GM13976 (cell line): ENCODE measurements at regions not wholly inside any gene's neighbourhood (a gene's known extent, or its start where the extent isn't known, plus 50 kb on each side); places are given as distances from the start of the nearest gene placed in this dataset.

Experiments used
- DNase-seq: peaks from one replicate; pipeline ENCODE4 v3.0.0; 2012; ENCODE audit warnings: low spot score
- CTCF ChIP-seq: IDR thresholded peaks from 2 replicates; pipeline ENCODE4 v1.5.1; 2012; ENCODE audit warnings: borderline replicate concordance, mild to moderate bottlenecking; ENCODE audit not compliant: insufficient read depth; ENCODE audit errors: extremely low read depth, missing control alignments, control extremely low read depth
- in situ Hi-C: fragments of 300-500 bp; cut with MboI; formaldehyde crosslinking; loops from one replicate; pipeline ENCODE4 v1.12.0; 2022; ENCODE audit warnings: low sequenced_read_pairs, mixed read lengths, inconsistent platforms; ENCODE audit not compliant: unreplicated experiment

- TF ChIP-seq CTCF = no peak
- in situ Hi-C loops = no loop called here
- no peak for DNase-seq
These were observed 1434.7 kb upstream of the WWC1 start for GRCh38 chr5:166856791-166857190.

- TF ChIP-seq CTCF = no peak
- no peak for DNase-seq
- in situ Hi-C loops = no loop called here
These were observed 1431.0 kb upstream of the WWC1 start for GRCh38 chr5:166860426-166860825.

- no peak for DNase-seq
- in situ Hi-C loops = no loop called here
- no peak for TF ChIP-seq CTCF
These were observed 1428.9 kb upstream of the WWC1 start for GRCh38 chr5:166862581-166862980.

GRCh38 chr5:166865206-166865605, 1426.2 kb upstream of the WWC1 start:
- DNase-seq = no peak
- in situ Hi-C loops = no loop called here
- TF ChIP-seq CTCF = no peak

DNA sequence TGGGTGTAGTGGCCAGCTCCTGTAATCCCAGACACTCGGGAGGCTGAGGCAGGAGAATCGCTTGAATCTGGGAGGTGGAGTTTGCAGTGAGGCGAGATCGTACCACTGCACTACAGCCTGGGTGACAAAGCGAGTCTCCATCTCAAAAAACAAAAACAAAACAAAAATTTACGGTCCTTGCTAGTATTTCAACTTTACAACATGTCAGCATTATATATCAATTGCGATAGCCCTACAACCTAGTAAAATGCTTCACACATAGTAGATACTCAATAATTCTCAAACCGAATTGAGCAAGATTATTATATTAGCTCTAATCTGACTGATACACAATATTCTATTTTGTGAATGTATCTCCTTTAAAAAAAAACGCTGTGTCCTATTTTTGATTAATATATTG, 1411.0 kb upstream of the WWC1 start:
- in situ Hi-C loops = no loop called here
- TF ChIP-seq CTCF = no peak
- no peak for DNase-seq

DNA sequence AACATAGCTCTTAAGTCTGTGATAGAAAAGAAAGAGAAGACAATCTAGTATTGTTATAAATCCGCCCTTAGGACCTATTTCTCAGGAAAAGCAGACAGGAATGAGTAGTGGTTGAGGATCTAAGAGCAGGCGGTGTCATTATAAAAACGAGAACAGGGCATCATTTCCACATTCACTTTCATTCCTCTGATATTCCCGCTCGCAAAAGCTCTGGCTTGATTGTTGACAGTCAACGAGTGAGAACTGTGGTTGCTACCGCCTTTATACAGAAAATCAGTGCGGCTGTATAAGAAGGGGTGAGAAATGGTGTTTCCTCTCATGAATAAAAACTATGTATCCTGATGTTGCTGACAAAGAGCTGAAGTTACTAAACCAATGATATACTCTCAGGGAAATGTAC, 1409.6 kb upstream of the WWC1 start:
- in situ Hi-C loops = no loop called here
- no peak for TF ChIP-seq CTCF
- DNase-seq = no peak

DNA sequence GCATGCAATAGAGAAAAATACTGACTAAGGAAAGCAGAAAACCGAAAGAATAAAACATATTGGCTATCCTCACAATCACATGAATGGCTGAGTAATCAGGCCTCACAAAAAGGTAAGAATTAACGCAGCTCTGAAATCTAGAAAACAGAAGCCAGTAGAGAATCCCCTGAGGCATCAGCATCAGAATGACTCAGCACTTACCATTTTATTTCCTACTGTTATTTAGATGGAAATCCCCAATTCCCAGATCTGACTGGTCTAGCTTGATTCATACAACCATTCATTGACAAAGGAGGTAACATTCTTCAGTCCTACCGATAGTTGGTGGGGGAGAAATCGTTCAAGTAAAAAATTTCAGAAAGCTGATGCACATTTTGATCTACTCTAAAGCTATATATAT, 1408.4 kb upstream of the WWC1 start:
- no peak for TF ChIP-seq CTCF
- in situ Hi-C loops = no loop called here
- no peak for DNase-seq
